ENCODE measurements at regions not wholly inside any gene's neighbourhood (a gene's known extent, or its start where the extent isn't known, plus 50 kb on each side); places are given as distances from the start of the nearest gene placed in this dataset.
"Not testable (repeated sequence)": the region's sequence is repeated elsewhere in the genome, so short reads cannot be mapped to it uniquely, and the experiment has no call there.

DNA sequence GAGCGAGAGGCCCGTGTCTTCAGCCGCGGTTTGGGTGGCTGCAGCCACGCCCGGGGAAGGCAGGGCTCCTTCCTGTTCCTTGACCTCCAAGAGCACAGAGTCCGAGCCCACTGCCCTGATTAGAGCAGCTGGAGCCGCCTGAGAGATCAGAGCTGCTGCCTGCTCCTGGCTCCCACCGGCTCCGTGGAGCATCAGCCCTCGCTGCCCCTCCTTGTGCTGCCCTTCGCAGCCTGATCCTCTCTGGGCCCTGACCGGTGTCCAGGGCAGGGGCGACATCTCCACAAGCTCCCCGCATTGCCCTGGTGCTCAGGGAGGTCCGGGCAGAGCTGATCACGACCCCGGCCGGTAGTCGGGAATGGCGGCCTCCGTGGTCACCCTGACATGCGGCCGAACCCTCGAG is 365.3 kb downstream of the TP53TG3F start:
- ATAC-seq; intact Hi-C loops (cut with DNase I): not testable (repeated sequence)
- peak; percentile 2 for DNase-seq

DNA sequence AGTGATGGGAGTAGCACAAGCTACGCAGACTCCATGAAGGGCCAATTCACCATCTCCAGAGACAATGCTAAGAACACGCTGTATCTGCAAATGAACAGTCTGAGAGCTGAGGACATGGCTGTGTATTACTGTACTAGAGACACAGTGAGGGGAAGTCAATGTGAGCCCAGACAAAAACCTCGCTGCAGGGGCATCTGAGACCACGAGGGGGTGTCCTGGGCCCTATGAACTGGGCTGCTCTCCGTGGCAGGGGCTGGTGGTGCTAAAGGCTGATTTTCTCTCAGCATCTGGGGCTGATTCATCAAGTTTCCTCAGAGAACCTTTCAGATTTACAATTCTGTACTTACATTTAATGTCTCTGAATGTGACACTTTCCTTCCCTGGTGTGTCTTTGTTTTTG is 368.1 kb downstream of the TP53TG3F start:
- DNase-seq; intact Hi-C loops (cut with DNase I); ATAC-seq: not testable (repeated sequence)

DNA sequence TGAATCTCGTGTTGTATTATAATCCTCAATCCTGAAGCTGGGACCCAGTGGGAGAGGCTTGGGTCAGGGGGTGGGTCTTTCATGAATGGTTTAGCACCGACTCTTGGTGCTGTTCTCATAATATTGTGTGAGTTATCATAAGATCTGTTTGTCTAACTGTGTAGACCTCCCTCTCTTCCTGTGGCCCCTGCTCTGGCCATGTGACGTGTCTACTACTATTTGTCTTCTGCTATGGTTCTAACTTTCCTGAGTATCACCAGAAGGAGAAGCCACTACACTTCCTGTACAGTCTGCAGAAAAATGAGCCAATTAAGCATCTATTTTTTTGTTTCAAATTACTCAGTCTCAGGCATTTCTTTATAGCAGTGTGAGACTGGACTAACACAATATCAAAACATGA is 379.7 kb downstream of the TP53TG3F start:
- ATAC-seq; DNase-seq; intact Hi-C loops (cut with DNase I): not testable (repeated sequence)

DNA sequence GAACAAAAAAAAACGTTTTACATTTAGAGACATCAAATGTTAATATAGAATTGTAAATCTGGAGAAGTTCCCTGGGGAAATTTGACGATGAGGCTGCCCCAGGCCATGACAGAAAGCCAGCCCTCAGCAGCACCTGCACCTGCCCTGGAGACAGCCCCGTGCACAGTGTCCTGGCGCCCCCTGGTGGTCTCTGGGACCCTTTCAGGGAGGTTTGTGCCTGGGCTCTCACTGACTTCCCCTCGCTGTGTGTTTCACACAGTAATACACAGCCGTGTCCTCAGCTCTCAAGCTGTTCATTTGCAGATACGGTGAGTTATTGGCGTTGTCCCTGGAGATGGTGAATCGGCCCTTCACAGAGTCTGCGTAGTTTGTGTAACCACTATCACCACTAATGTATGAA is 385.1 kb downstream of the TP53TG3F start:
- intact Hi-C loops (cut with DNase I); ATAC-seq; DNase-seq: not testable (repeated sequence)

All from left cardiac atrium (tissue), 4 donors.